Colonic mucosa (tissue), 4 donors: ENCODE measurements at regions not wholly inside any gene's neighbourhood (a gene's known extent, or its start where the extent isn't known, plus 50 kb on each side); places are given as distances from the start of the nearest gene placed in this dataset.
"Not testable (repeated sequence)": the region's sequence is repeated elsewhere in the genome, so short reads cannot be mapped to it uniquely, and the experiment has no call there.

Experiments
- DNase-seq: peaks from one replicate; pipeline ENCODE4 v3.0.0-alpha.2; 2020
- H3K27ac ChIP-seq: fragments of 200-600 bp; one replicate; pipeline ENCODE4 v1.8.0; 2021
- H3K27me3 ChIP-seq: fragments of 200-600 bp; one replicate; pipeline ENCODE4 v1.8.0; 2021
- H3K36me3 ChIP-seq: fragments of 200-600 bp; one replicate; pipeline ENCODE4 v1.8.0; 2021
- H3K4me1 ChIP-seq: fragments of 200-600 bp; one replicate; pipeline ENCODE4 v1.8.0; 2021; ENCODE audit warnings: mild to moderate bottlenecking
- H3K4me3 ChIP-seq: fragments of 200-600 bp; one replicate; pipeline ENCODE4 v1.8.0; 2021
- H3K9ac ChIP-seq, 2 donors: one replicate each; pipeline ENCODE4 v1.7.0; 2013; ENCODE audit warnings: control low read depth in 2 of 2, low read depth in 2 of 2, low read length in 2 of 2
- H3K9me3 ChIP-seq: fragments of 200-600 bp; one replicate; pipeline ENCODE4 v1.8.0; 2021
- intact Hi-C: fragments of 100-400 bp; cut with DNase I; formaldehyde crosslinking; loops from one replicate; pipeline ENCODE4 v1.14.1; 2022
- TF ChIP-seq, protein P1 (sequence below): fragments of 200-600 bp; IDR thresholded peaks from one replicate; pipeline ENCODE4 v1.8.0; 2022; ENCODE audit warnings: antibody characterized with exemption, mild to moderate bottlenecking
- donor health status: healthy.
- donor health status: DM: no; HTN: no; CAD: no.
- donor health status: DM: no; HTN: no; CAD: no.

DNA sequence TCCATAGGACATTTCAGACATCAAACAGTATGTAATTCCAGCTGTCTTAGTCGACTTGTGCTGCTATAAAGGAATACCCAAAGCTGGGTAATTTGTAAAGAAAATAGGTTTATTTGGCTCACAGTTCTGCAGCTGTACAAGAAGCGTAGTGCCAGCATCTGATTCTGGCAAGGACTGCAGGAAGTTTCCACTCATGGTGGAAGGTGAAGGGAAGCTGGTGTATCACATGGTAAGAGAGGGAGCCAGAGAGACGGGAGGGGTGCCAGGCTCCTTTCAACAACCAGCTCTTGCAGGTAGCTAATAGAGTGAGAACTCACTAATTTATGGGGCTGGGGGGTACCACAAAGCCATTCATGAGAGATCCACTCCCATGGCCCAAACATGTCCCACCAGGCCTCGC lies 253.0 kb upstream of the FGF13 start:
- no peak overlapping the region for H3K9ac ChIP-seq
- H3K4me1 ChIP-seq: no peaks in the 10 kb centered on the region
- TF ChIP-seq, protein P1, sequence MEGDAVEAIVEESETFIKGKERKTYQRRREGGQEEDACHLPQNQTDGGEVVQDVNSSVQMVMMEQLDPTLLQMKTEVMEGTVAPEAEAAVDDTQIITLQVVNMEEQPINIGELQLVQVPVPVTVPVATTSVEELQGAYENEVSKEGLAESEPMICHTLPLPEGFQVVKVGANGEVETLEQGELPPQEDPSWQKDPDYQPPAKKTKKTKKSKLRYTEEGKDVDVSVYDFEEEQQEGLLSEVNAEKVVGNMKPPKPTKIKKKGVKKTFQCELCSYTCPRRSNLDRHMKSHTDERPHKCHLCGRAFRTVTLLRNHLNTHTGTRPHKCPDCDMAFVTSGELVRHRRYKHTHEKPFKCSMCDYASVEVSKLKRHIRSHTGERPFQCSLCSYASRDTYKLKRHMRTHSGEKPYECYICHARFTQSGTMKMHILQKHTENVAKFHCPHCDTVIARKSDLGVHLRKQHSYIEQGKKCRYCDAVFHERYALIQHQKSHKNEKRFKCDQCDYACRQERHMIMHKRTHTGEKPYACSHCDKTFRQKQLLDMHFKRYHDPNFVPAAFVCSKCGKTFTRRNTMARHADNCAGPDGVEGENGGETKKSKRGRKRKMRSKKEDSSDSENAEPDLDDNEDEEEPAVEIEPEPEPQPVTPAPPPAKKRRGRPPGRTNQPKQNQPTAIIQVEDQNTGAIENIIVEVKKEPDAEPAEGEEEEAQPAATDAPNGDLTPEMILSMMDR: no peak
- H3K27ac ChIP-seq: no peak overlapping the region
- no peaks in the 10 kb centered on the region for H3K36me3 ChIP-seq
- DNase-seq: no peak
- no peaks in the 10 kb centered on the region for H3K9me3 ChIP-seq
- intact Hi-C loops: no loop called here
- H3K27me3 ChIP-seq: no peaks in the 10 kb centered on the region
- no peak overlapping the region for H3K4me3 ChIP-seq

DNA sequence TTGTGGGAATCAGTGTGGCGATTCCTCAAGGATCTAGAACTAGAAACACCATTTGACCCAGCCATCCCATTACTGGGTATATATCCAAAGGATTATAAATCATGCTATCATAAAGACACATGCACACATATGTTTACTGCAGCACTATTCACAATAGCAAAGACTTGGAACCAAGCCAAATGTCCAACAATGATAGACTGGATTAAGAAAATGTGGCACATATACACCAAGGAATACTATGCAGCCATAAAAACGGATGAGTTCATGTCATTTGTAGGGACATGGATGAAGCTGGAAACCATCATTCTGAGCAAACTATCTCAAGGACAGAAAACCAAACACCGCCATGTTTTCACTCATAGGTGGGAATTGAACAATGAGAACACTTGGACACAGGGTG lies 250.9 kb upstream of the FGF13 start:
- H3K36me3 ChIP-seq, H3K9ac ChIP-seq, DNase-seq, H3K27ac ChIP-seq, intact Hi-C loops, H3K27me3 ChIP-seq, H3K4me1 ChIP-seq, H3K4me3 ChIP-seq, H3K9me3 ChIP-seq: not testable (repeated sequence)

DNA sequence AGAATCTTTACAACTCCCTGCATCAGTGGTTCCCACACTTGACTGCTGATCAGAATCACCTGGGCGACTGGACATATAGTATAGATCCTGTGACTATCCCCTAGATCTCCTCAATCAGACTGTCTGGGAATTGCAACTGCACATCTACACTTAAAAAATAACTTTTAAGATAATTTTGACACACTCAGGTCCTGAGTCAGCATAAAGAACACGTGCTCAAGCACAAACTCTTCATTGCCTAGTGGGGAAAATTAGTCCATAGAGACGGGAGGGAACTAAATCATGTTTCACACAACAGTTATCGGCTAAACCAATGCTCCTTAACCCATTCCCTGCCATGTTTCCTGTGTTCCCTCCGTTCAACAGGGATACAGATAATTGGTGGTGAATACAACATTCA lies 243.5 kb upstream of the FGF13 start:
- TF ChIP-seq, protein P1: no peak
- no peak overlapping the region for H3K27ac ChIP-seq
- H3K4me1 ChIP-seq: no peaks in the 10 kb centered on the region
- no peak overlapping the region for H3K4me3 ChIP-seq
- H3K9me3 ChIP-seq: no peaks in the 10 kb centered on the region
- DNase-seq: no peak
- H3K9ac ChIP-seq: no peak overlapping the region
- H3K27me3 ChIP-seq: no peaks in the 10 kb centered on the region
- no peaks in the 10 kb centered on the region for H3K36me3 ChIP-seq
- intact Hi-C loops: no loop called here

DNA sequence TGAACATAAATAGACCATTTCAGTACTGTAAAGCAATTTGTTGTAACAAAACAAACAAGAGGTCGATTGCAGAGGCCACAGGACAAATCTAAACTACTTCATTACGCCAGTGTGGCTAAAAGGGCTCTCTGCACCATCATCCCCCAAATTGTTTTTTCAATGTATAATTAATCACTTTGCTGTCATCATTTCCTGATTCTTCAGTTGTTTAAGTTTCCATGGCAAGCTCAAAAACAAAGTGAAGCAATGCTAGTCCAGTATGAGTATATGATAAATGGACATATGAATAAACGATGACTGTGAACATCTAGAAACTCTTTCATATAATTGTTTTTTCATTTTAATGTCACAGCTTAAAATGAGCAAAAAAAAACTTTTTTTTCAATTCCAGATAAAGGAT lies 235.4 kb upstream of the FGF13 start:
- TF ChIP-seq, protein P1: no peak
- Histone ChIP-seq H3K9ac (no peak overlapping the region), H3K9me3 (no peaks in the 10 kb centered on the region), H3K27me3 (no peaks in the 10 kb centered on the region), H3K36me3 (no peaks in the 10 kb centered on the region), H3K4me1 (no peaks in the 10 kb centered on the region), H3K27ac (no peak overlapping the region), H3K4me3 (no peak overlapping the region)
- intact Hi-C loops: no loop called here
- no peak for DNase-seq

DNA sequence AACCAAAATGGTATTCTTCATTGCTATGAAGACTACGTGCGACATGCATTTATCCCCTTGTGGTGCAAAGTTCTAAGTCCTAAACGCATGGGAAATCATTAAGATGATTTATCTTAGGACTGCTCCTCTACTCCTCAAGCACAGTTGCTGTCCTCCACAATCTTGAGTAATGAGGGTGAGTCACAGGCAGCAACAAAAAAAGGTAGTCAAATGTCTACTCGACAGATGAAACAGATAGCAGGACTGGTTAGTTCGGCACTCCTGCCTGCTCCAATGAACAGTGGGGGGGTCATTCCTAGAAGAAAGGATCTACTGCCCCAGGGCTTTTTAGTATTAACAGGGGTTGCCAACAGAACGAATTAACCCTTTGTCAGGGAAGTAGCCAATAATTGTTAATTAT lies 233.7 kb upstream of the FGF13 start:
- Histone ChIP-seq H3K4me1 (no peaks in the 10 kb centered on the region), H3K9ac (no peak overlapping the region), H3K27ac (no peak overlapping the region), H3K9me3 (no peaks in the 10 kb centered on the region), H3K36me3 (no peaks in the 10 kb centered on the region), H3K4me3 (no peak overlapping the region), H3K27me3 (no peaks in the 10 kb centered on the region)
- intact Hi-C loops: no loop called here
- DNase-seq: no peak
- TF ChIP-seq, protein P1: no peak

DNA sequence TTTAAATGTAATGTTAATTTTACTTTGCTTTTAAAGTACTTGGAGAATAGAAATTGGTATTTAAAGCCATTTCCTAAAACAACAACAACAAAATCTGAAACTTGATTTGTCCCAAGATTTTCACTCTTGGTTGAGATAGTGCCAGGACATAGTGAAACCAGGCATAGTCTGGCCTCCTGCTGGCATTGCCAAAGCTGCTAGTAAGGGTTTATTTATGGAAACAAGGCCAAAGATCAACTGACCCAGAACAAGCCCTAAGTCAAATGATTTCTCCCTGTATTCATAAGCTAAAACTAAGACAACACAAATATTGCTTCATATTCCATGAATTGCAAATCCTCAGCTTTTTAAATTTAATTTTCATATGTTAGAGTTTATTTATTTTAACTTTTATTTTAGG lies 227.5 kb upstream of the FGF13 start:
- Histone ChIP-seq H3K4me1 (no peaks in the 10 kb centered on the region), H3K9ac (no peak overlapping the region), H3K36me3 (no peaks in the 10 kb centered on the region), H3K4me3 (no peak overlapping the region), H3K27ac (no peak overlapping the region), H3K9me3 (no peaks in the 10 kb centered on the region), H3K27me3 (no peaks in the 10 kb centered on the region)
- DNase-seq: no peak
- TF ChIP-seq, protein P1: no peak
- intact Hi-C loops: no loop called here
